H9 (cell line): ENCODE measurements at regions not wholly inside any gene's neighbourhood (a gene's known extent, or its start where the extent isn't known, plus 50 kb on each side); places are given as distances from the start of the nearest gene placed in this dataset.

Source experiments
- DNase-seq: peaks from one replicate; pipeline ENCODE4 v3.0.0-alpha.2; 2017
- H2AFZ ChIP-seq: one replicate; pipeline ENCODE4 v1.6.1; 2013; ENCODE audit warnings: mild to moderate bottlenecking, low read length, control low read depth, moderate library complexity
- H2AK5ac ChIP-seq: 2 replicates; pipeline ENCODE4 v1.6.1; 2013; ENCODE audit warnings: low read length, control low read depth, mixed read lengths; ENCODE audit not compliant: insufficient read length
- H2BK120ac ChIP-seq: one replicate; pipeline ENCODE4 v1.6.1; 2013; ENCODE audit warnings: low read depth, mild to moderate bottlenecking, low read length, control low read depth, inconsistent platforms; ENCODE audit not compliant: poor library complexity, severe bottlenecking
- H2BK12ac ChIP-seq: 2 replicates; pipeline ENCODE4 v1.6.1; 2013; ENCODE audit warnings: low read length, control low read depth, mixed read lengths, low read depth; ENCODE audit not compliant: insufficient read length
- H2BK15ac ChIP-seq: 2 replicates; pipeline ENCODE4 v1.6.1; 2013; ENCODE audit warnings: low read depth, low read length, control low read depth
- H2BK20ac ChIP-seq: one replicate; pipeline ENCODE4 v1.6.1; 2013; ENCODE audit warnings: low read depth, mild to moderate bottlenecking, low read length, control low read depth, inconsistent platforms; ENCODE audit not compliant: poor library complexity, severe bottlenecking
- H2BK5ac ChIP-seq: 2 replicates; pipeline ENCODE4 v1.6.1; 2013; ENCODE audit warnings: low read length, control low read depth, mixed read lengths; ENCODE audit not compliant: insufficient read length
- H3K14ac ChIP-seq: 2 replicates; pipeline ENCODE4 v1.6.1; 2013; ENCODE audit warnings: low read length, control low read depth; ENCODE audit not compliant: insufficient read depth
- H3K18ac ChIP-seq: 2 replicates; pipeline ENCODE4 v1.6.1; 2013; ENCODE audit warnings: low read depth, mild to moderate bottlenecking, mixed read lengths, low read length, control low read depth; ENCODE audit not compliant: insufficient read length
- H3K23ac ChIP-seq: 2 replicates; pipeline ENCODE4 v1.6.1; 2013; ENCODE audit warnings: low read length, control low read depth, mixed read lengths, low read depth; ENCODE audit not compliant: insufficient read length
- H3K23me2 ChIP-seq: 2 replicates; pipeline ENCODE4 v1.6.1; 2013; ENCODE audit warnings: low read depth, mild to moderate bottlenecking, mixed read lengths, low read length, control low read depth; ENCODE audit not compliant: insufficient read length, poor library complexity, severe bottlenecking
- H3K27ac ChIP-seq: 2 replicates; pipeline ENCODE4 v1.5.1; 2013; ENCODE audit warnings: low read length, control low read depth, mixed read lengths, low read depth; ENCODE audit not compliant: insufficient read length
- H3K27me3 ChIP-seq: 2 replicates; pipeline ENCODE4 v1.6.1; 2013; ENCODE audit warnings: low read length, control low read depth, inconsistent platforms; ENCODE audit not compliant: insufficient read depth
- H3K4ac ChIP-seq: 2 replicates; pipeline ENCODE4 v1.6.1; 2013; ENCODE audit warnings: low read depth, mild to moderate bottlenecking, control low read depth, inconsistent platforms, low read length, moderate library complexity
- H3K4me1 ChIP-seq: 2 replicates; pipeline ENCODE4 v1.6.1; 2013; ENCODE audit warnings: low read length, control low read depth, inconsistent platforms; ENCODE audit not compliant: insufficient read depth
- H3K4me2 ChIP-seq: 2 replicates; pipeline ENCODE4 v1.6.1; 2013; ENCODE audit warnings: low read length, control low read depth, mixed read lengths; ENCODE audit not compliant: insufficient read length, insufficient read depth
- H3K56ac ChIP-seq: 2 replicates; pipeline ENCODE4 v1.6.1; 2013; ENCODE audit warnings: low read depth, mild to moderate bottlenecking, mixed read lengths, low read length, control low read depth; ENCODE audit not compliant: insufficient read length
- H3K79me1 ChIP-seq: 2 replicates; pipeline ENCODE4 v1.6.1; 2013; ENCODE audit warnings: low read depth, mild to moderate bottlenecking, moderate library complexity, low read length, control low read depth, inconsistent platforms; ENCODE audit not compliant: insufficient read depth, poor library complexity, severe bottlenecking
- H3K79me2 ChIP-seq: 2 replicates; pipeline ENCODE4 v1.6.1; 2013; ENCODE audit warnings: low read length, control low read depth, inconsistent platforms; ENCODE audit not compliant: insufficient read depth
- H3K9ac ChIP-seq: 2 replicates; pipeline ENCODE4 v1.6.1; 2013; ENCODE audit warnings: low read length, control low read depth, mixed read lengths; ENCODE audit not compliant: insufficient read length; ENCODE audit errors: extremely low read depth
- H3K9me3 ChIP-seq: one replicate; pipeline ENCODE4 v1.6.1; 2013; ENCODE audit warnings: low read depth, low read length, inconsistent platforms; ENCODE audit not compliant: control insufficient read depth
- H3T11ph ChIP-seq: one replicate; pipeline ENCODE4 v1.6.1; 2013; ENCODE audit warnings: mild to moderate bottlenecking, low read length, control low read depth, inconsistent platforms
- H4K20me1 ChIP-seq: one replicate; pipeline ENCODE4 v1.6.1; 2013; ENCODE audit not compliant: control insufficient read depth, insufficient read length, insufficient read depth
- H4K5ac ChIP-seq: 2 replicates; pipeline ENCODE4 v1.6.1; 2013; ENCODE audit warnings: low read depth, mild to moderate bottlenecking, mixed read lengths, low read length, control low read depth; ENCODE audit not compliant: insufficient read length
- H4K8ac ChIP-seq: replicated peaks from 2 replicates; pipeline ENCODE4 v1.6.1; 2013; ENCODE audit warnings: low read length, control low read depth, mixed read lengths, low read depth; ENCODE audit not compliant: insufficient read length
- H4K91ac ChIP-seq: 2 replicates; pipeline ENCODE4 v1.6.1; 2013; ENCODE audit warnings: low read depth, mild to moderate bottlenecking, moderate library complexity, mixed read lengths, low read length, control low read depth; ENCODE audit not compliant: insufficient read length
- H3K27ac Mint-ChIP-seq, 3 experiments: 2 replicates in 2 of 3; 3 replicates in 1 of 3; pipeline ENCODE4 v1.8.0; 2020 to 2021; ENCODE audit warnings: mixed read lengths in 3 of 3, mild to moderate bottlenecking in 1 of 3, moderate library complexity in 1 of 3
- H3K27me3 Mint-ChIP-seq: 2 replicates; pipeline ENCODE4 v1.8.0; 2021; ENCODE audit warnings: low read depth, mild to moderate bottlenecking, moderate library complexity, mixed read lengths
- H3K36me3 Mint-ChIP-seq, 3 experiments: 2 replicates in 2 of 3; 3 replicates in 1 of 3; pipeline ENCODE4 v1.8.0; 2020 to 2021; ENCODE audit warnings: low read depth in 3 of 3, mixed read lengths in 3 of 3; ENCODE audit not compliant: insufficient read depth in 1 of 3
- H3K4me1 Mint-ChIP-seq, 2 experiments: 2 replicates each; pipeline ENCODE4 v1.8.0; 2020; ENCODE audit warnings: mixed read lengths in 2 of 2
- H3K4me3 Mint-ChIP-seq, 2 experiments: 2 replicates in 1 of 2; 3 replicates in 1 of 2; pipeline ENCODE4 v1.8.0; 2020 to 2021; ENCODE audit warnings: mild to moderate bottlenecking in 2 of 2, mixed read lengths in 2 of 2, moderate library complexity in 1 of 2
- H3K9me3 Mint-ChIP-seq, 2 experiments: 2 replicates in 1 of 2; 3 replicates in 1 of 2; pipeline ENCODE4 v1.8.0; 2020; ENCODE audit warnings: mild to moderate bottlenecking in 2 of 2, mixed read lengths in 2 of 2, moderate library complexity in 1 of 2
- CTCF ChIP-seq: fragments of 200-600 bp; sonication (generic); conservative IDR thresholded peaks from 3 replicates; pipeline ENCODE4 v1.8.0; 2021; ENCODE audit warnings: antibody characterized with exemption, mild to moderate bottlenecking
- WGBS: extraction: QIAGEN DNeasy Blood & Tissue Kit; methylation state at CpG from one replicate; pipeline ENCODE4 v1.1.7; 2013; ENCODE audit warnings: missing lambda C conversion rate, low lambda C conversion rate, mixed read lengths; ENCODE audit not compliant: insufficient read length; ENCODE audit errors: extremely low coverage; 5-methylcytosine and 5-hydroxymethylcytosine counted together

GRCh38 chrX:44698357-44698756 lies 145.5 kb upstream of the DUSP21 start:
- Mint-ChIP-seq H3K4me1 (0 out of 4 replicates have a peak, but pooled peaks cover 0 to 2% of the 10 kb centered on the region in 2 experiments), H3K27ac (no peak overlapping the region; a peak in 1 of 7 replicates), H3K27me3 (no peaks in the 10 kb centered on the region), H3K36me3 (no peaks in the 10 kb centered on the region; a peak in 2 of 7 replicates), H3K9me3 (peaks cover 43 to 62% of the 10 kb centered on the region in 2 experiments), H3K4me3 (no peak overlapping the region)
- no peak overlapping the region for H2BK15ac ChIP-seq
- no peaks in the 10 kb centered on the region for H3K23me2 ChIP-seq
- H2AFZ ChIP-seq = no peak overlapping the region
- H3K4ac ChIP-seq = no peak overlapping the region
- DNase-seq = no peak
- no peaks in the 10 kb centered on the region for H3K27me3 ChIP-seq
- no peak overlapping the region for H3K18ac ChIP-seq
- no peak overlapping the region for H3K9ac ChIP-seq
- no peak for TF ChIP-seq CTCF
- no peak overlapping the region for H2BK5ac ChIP-seq
- no peak overlapping the region for H2BK12ac ChIP-seq
- no peak overlapping the region for H3K4me2 ChIP-seq
- no peak overlapping the region for H3K23ac ChIP-seq
- H4K8ac ChIP-seq = no peak overlapping the region
- H3K9me3 ChIP-seq = peaks cover 4% of the 10 kb centered on the region
- H3K27ac ChIP-seq = no peak overlapping the region
- no peak overlapping the region for H4K5ac ChIP-seq
- H2AK5ac ChIP-seq = no peak overlapping the region
- H3K14ac ChIP-seq = no peak overlapping the region
- no peaks in the 10 kb centered on the region for H3K4me1 ChIP-seq
- H3K79me1 ChIP-seq = no peaks in the 10 kb centered on the region
- no peak overlapping the region for H4K91ac ChIP-seq
- H3K56ac ChIP-seq = no peak overlapping the region
- H3K79me2 ChIP-seq = no peaks in the 10 kb centered on the region
- H4K20me1 ChIP-seq = no peaks in the 10 kb centered on the region
- no CpG with 5 or more reads among the region's 3 CpGs for WGBS
- H2BK20ac ChIP-seq = no peak overlapping the region
- H3T11ph ChIP-seq = no peak overlapping the region
- no peak overlapping the region for H2BK120ac ChIP-seq
